Osteoblast (primary cell): ENCODE measurements at regions not wholly inside any gene's neighbourhood (a gene's known extent, or its start where the extent isn't known, plus 50 kb on each side); places are given as distances from the start of the nearest gene placed in this dataset.

ENCODE experiments used
- DNase-seq: peaks from one replicate; pipeline ENCODE4 v3.0.0; 2011; ENCODE audit warnings: low spot score, mixed read lengths; ENCODE audit not compliant: insufficient read length; ENCODE audit errors: missing footprints
- H2AFZ ChIP-seq: 2 replicates; pipeline ENCODE4 v1.6.0; 2011; ENCODE audit warnings: mild to moderate bottlenecking, low read length
- H3K27ac ChIP-seq: 2 replicates; pipeline ENCODE4 v1.5.1; 2011; ENCODE audit warnings: mild to moderate bottlenecking, low read depth, low read length, moderate library complexity
- H3K27me3 ChIP-seq: 2 replicates; pipeline ENCODE4 v1.6.0; 2012; ENCODE audit warnings: mild to moderate bottlenecking, control low read depth, inconsistent platforms, low read length, moderate library complexity; ENCODE audit not compliant: insufficient read depth
- H3K36me3 ChIP-seq: 2 replicates; pipeline ENCODE4 v1.5.1; 2011; ENCODE audit warnings: mild to moderate bottlenecking, low read length, control low read depth, moderate library complexity; ENCODE audit not compliant: insufficient read depth
- H3K4me1 ChIP-seq: 2 replicates; pipeline ENCODE4 v1.5.1; 2011; ENCODE audit warnings: mild to moderate bottlenecking, low read length, control low read depth, moderate library complexity; ENCODE audit not compliant: insufficient read depth
- H3K4me2 ChIP-seq: 2 replicates; pipeline ENCODE4 v1.6.0; 2011; ENCODE audit warnings: mild to moderate bottlenecking, low read length; ENCODE audit not compliant: insufficient read depth
- H3K4me3 ChIP-seq: fragments of 200-600 bp; sonication (generic); 3 replicates; pipeline ENCODE4 v1.5.1; 2012; ENCODE audit warnings: mild to moderate bottlenecking, low read length, inconsistent platforms; ENCODE audit not compliant: insufficient read depth
- H3K79me2 ChIP-seq: 2 replicates; pipeline ENCODE4 v1.6.0; 2012; ENCODE audit warnings: mild to moderate bottlenecking, low read length, control low read depth, inconsistent platforms; ENCODE audit not compliant: insufficient read depth
- H3K9me3 ChIP-seq: 2 replicates; pipeline ENCODE4 v1.5.1; 2011; ENCODE audit warnings: low read depth, low read length, control low read depth
- H4K20me1 ChIP-seq: 2 replicates; pipeline ENCODE4 v1.6.0; 2012; ENCODE audit warnings: mild to moderate bottlenecking, low read length, control low read depth; ENCODE audit not compliant: insufficient read depth
- CTCF ChIP-seq: IDR thresholded peaks from 2 replicates; pipeline ENCODE4 v1.5.1; 2011; ENCODE audit warnings: mild to moderate bottlenecking, low read depth, low read length, moderate library complexity; ENCODE audit errors: extremely low read depth

GRCh38 chr3:176961916-176962315 is 235.4 kb downstream of the TBL1XR1 start:
- TF ChIP-seq CTCF: no peak
- Histone ChIP-seq H3K4me3 (no peak overlapping the region), H4K20me1 (no peaks in the 10 kb centered on the region), H3K36me3 (no peaks in the 10 kb centered on the region), H3K4me2 (no peak overlapping the region), H2AFZ (no peak overlapping the region), H3K4me1 (peaks cover 10% of the 10 kb centered on the region), H3K9me3 (no peaks in the 10 kb centered on the region), H3K79me2 (no peaks in the 10 kb centered on the region), H3K27ac (no peak overlapping the region), H3K27me3 (no peaks in the 10 kb centered on the region)
- DNase-seq: no peak

- H3K4me1 ChIP-seq: peaks cover 9% of the 10 kb centered on the region
- no peak for TF ChIP-seq CTCF
- H3K27ac ChIP-seq: no peak overlapping the region
- H2AFZ ChIP-seq: no peak overlapping the region
- no peaks in the 10 kb centered on the region for H3K36me3 ChIP-seq
- H3K4me3 ChIP-seq: no peak overlapping the region
- no peak overlapping the region for H3K4me2 ChIP-seq
- H3K27me3 ChIP-seq: no peaks in the 10 kb centered on the region
- H3K9me3 ChIP-seq: no peaks in the 10 kb centered on the region
- no peaks in the 10 kb centered on the region for H3K79me2 ChIP-seq
- no peak for DNase-seq
- no peaks in the 10 kb centered on the region for H4K20me1 ChIP-seq
Measured at GRCh38 chr3:176959867-176960266, 237.4 kb downstream of the TBL1XR1 start.

GRCh38 chr3:176958560-176958959 is 238.7 kb downstream of the TBL1XR1 start:
- no peaks in the 10 kb centered on the region for H3K27me3 ChIP-seq
- no peak overlapping the region for H3K4me3 ChIP-seq
- H4K20me1 ChIP-seq: no peaks in the 10 kb centered on the region
- H3K4me2 ChIP-seq: no peak overlapping the region
- no peak for TF ChIP-seq CTCF
- H3K9me3 ChIP-seq: no peaks in the 10 kb centered on the region
- DNase-seq: no peak
- no peak overlapping the region for H3K27ac ChIP-seq
- H3K36me3 ChIP-seq: no peaks in the 10 kb centered on the region
- peaks cover 11% of the 10 kb centered on the region for H3K4me1 ChIP-seq
- H2AFZ ChIP-seq: no peak overlapping the region
- H3K79me2 ChIP-seq: no peaks in the 10 kb centered on the region

- Histone ChIP-seq H2AFZ (no peak overlapping the region), H3K9me3 (no peaks in the 10 kb centered on the region), H3K4me1 (peaks cover 30% of the 10 kb centered on the region), H3K79me2 (no peaks in the 10 kb centered on the region), H3K4me3 (no peak overlapping the region), H4K20me1 (no peaks in the 10 kb centered on the region), H3K4me2 (no peak overlapping the region), H3K27ac (no peak overlapping the region), H3K27me3 (no peaks in the 10 kb centered on the region), H3K36me3 (no peaks in the 10 kb centered on the region)
- no peak for TF ChIP-seq CTCF
- DNase-seq: no peak
Measured at GRCh38 chr3:176954517-176954916, 242.8 kb downstream of the TBL1XR1 start.
